MCF 10A (cell line): ENCODE measurements at regions not wholly inside any gene's neighbourhood (a gene's known extent, or its start where the extent isn't known, plus 50 kb on each side); places are given as distances from the start of the nearest gene placed in this dataset.

Experiments used
- BruUV-seq: library from RNA; stranded (reverse); fragments of 400-500 nt; replicated peaks from 2 replicates; lab custom pipeline; 2021; lab: Mats Ljungman, UMichigan
- CTCF ChIA-PET: fragments of 300-600 bp; sonication (Branson Sonifier 250); formaldehyde crosslinking; extraction: SDS; loops from one replicate; lab custom pipeline; 2021; ENCODE audit warnings: antibody characterized with exemption, inconsistent platforms; lab: Yijun Ruan, JAX
- POLR2A ChIA-PET: fragments of 300-600, 350-650 bp; sonication (Branson Sonifier 250); formaldehyde crosslinking; extraction: SDS; loops from one replicate; lab custom pipeline; 2020; ENCODE audit warnings: antibody characterized with exemption, inconsistent platforms; lab: Yijun Ruan, JAX
- DNase-seq: peaks from one replicate; pipeline ENCODE4 v3.0.0-alpha.2; 2018; ENCODE audit not compliant: unreplicated experiment
- H3K27ac Mint-ChIP-seq: one replicate; pipeline ENCODE4 v1.8.0; 2022; ENCODE audit warnings: mild to moderate bottlenecking, low read depth, mixed read lengths; ENCODE audit not compliant: unreplicated experiment
- H3K27me3 Mint-ChIP-seq: one replicate; pipeline ENCODE4 v1.8.0; 2022; ENCODE audit warnings: mixed read lengths; ENCODE audit not compliant: insufficient read depth, unreplicated experiment
- H3K36me3 Mint-ChIP-seq: one replicate; pipeline ENCODE4 v1.8.0; 2022; ENCODE audit warnings: mild to moderate bottlenecking, moderate library complexity, mixed read lengths; ENCODE audit not compliant: insufficient read depth, unreplicated experiment
- H3K4me1 Mint-ChIP-seq: one replicate; pipeline ENCODE4 v1.8.0; 2022; ENCODE audit warnings: mixed read lengths; ENCODE audit not compliant: insufficient read depth, unreplicated experiment
- H3K4me3 Mint-ChIP-seq: one replicate; pipeline ENCODE4 v1.8.0; 2022; ENCODE audit warnings: mild to moderate bottlenecking, moderate library complexity, mixed read lengths; ENCODE audit not compliant: unreplicated experiment
- H3K9me3 Mint-ChIP-seq: one replicate; pipeline ENCODE4 v1.8.0; 2022; ENCODE audit warnings: mixed read lengths; ENCODE audit not compliant: unreplicated experiment
- CTCF ChIP-seq: fragments of 200-600 bp; IDR thresholded peaks from one replicate; pipeline ENCODE4 v1.8.0; 2022; ENCODE audit warnings: antibody characterized with exemption, mild to moderate bottlenecking; ENCODE audit not compliant: unreplicated experiment
- intact Hi-C: fragments of 100-400 bp; cut with micrococcal nuclease; formaldehyde crosslinking; loops from 2 replicates; pipeline ENCODE4 v1.14.1; 2022

- no peak overlapping the region for H3K27ac Mint-ChIP-seq
- no peak for DNase-seq
- BruUV-seq: no TSS peak
- H3K27me3 Mint-ChIP-seq: no peaks in the 10 kb centered on the region
- ChIA-PET CTCF (interaction anchor here (0.5 kb wide), 1 partner anchor 100 kb away, joined by 3 read pairs; no protein-coding TSS in a partner anchor), POLR2A (interaction anchor here (0.5 kb wide), 1 partner anchor 538 kb away, joined by 3 read pairs; no protein-coding TSS in a partner anchor)
- H3K36me3 Mint-ChIP-seq: no peaks in the 10 kb centered on the region
- intact Hi-C loops: no loop called here
- no peaks in the 10 kb centered on the region for H3K4me1 Mint-ChIP-seq
- TF ChIP-seq CTCF: no peak
- H3K4me3 Mint-ChIP-seq: no peak overlapping the region
- peaks cover 15% of the 10 kb centered on the region for H3K9me3 Mint-ChIP-seq
Observed at GRCh38 chr13:104961246-104961645, 1574.2 kb downstream of the EFNB2 start.

- intact Hi-C loops: loop anchor here (5.0 kb wide), 1 partner anchor 1578 kb away; no protein-coding TSS in a partner anchor
- no peaks in the 10 kb centered on the region for H3K36me3 Mint-ChIP-seq
- H3K27ac Mint-ChIP-seq: peak overlapping the region; percentile 72
- peak overlapping the region; percentile 38 for H3K4me3 Mint-ChIP-seq
- ChIA-PET POLR2A (interaction anchor here (0.6 to 1.9 kb wide), 6 partner anchors 9 to 1579 kb away, joined by 3 to 6 read pairs (median 4); no protein-coding TSS in a partner anchor), CTCF (no interaction called here)
- TF ChIP-seq CTCF: no peak
- no peaks in the 10 kb centered on the region for H3K27me3 Mint-ChIP-seq
- peaks cover 15% of the 10 kb centered on the region for H3K4me1 Mint-ChIP-seq
- BruUV-seq: no TSS peak
- H3K9me3 Mint-ChIP-seq: no peaks in the 10 kb centered on the region
- DNase-seq: peak; percentile 76
Observed at GRCh38 chr13:104954210-104954609, 1581.3 kb downstream of the EFNB2 start.

DNA sequence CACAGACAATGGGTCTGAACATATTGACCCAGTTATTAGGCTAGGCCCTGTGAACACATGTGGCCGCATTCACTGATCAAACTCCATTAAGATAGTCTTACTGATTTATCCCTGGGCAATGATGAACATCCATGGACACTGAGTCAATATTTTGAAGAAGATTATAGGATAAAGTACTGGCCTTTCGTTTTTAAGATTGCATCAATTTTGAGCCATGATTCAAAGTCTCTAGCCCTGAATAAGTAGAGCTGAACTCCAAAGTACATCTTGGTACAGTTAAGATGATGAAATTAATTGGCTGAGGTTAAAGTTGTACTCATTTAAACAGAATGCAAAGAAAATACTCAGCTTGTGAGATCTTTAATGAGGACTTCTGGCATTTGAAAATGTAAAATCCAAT, 1581.9 kb downstream of the EFNB2 start:
- CTCF ChIA-PET: interaction anchor here (0.6 kb wide), 1 partner anchor 17 kb away, joined by 3 read pairs; no protein-coding TSS in a partner anchor
- no peak for TF ChIP-seq CTCF
- peak overlapping the region; percentile 72 for H3K27ac Mint-ChIP-seq
- intact Hi-C loops: loop anchor here (5.0 kb wide), 1 partner anchor 1579 kb away; no protein-coding TSS in a partner anchor
- H3K4me3 Mint-ChIP-seq: no peak overlapping the region
- peaks cover 15% of the 10 kb centered on the region for H3K4me1 Mint-ChIP-seq
- no peaks in the 10 kb centered on the region for H3K36me3 Mint-ChIP-seq
- no peaks in the 10 kb centered on the region for H3K9me3 Mint-ChIP-seq
- POLR2A ChIA-PET: interaction anchor here (0.6 to 1.9 kb wide), 6 partner anchors 9 to 1580 kb away, joined by 3 to 6 read pairs (median 4); no protein-coding TSS in a partner anchor
- DNase-seq: peak; percentile 66
- no TSS peak for BruUV-seq
- no peaks in the 10 kb centered on the region for H3K27me3 Mint-ChIP-seq

- H3K36me3 Mint-ChIP-seq: no peaks in the 10 kb centered on the region
- POLR2A ChIA-PET: no interaction called here
- H3K27ac Mint-ChIP-seq: no peak overlapping the region
- BruUV-seq: no TSS peak
- H3K4me3 Mint-ChIP-seq: no peak overlapping the region
- H3K9me3 Mint-ChIP-seq: no peaks in the 10 kb centered on the region
- intact Hi-C loops: loop anchor here (5.0 to 10.0 kb wide), 2 partner anchors 175 to 1582 kb away; no protein-coding TSS in a partner anchor
- H3K27me3 Mint-ChIP-seq: no peaks in the 10 kb centered on the region
- DNase-seq: no peak
- CTCF ChIA-PET: no interaction called here
- TF ChIP-seq CTCF: no peak
- peaks cover 15% of the 10 kb centered on the region for H3K4me1 Mint-ChIP-seq
Observed at GRCh38 chr13:104949840-104950740, 1585.4 kb downstream of the EFNB2 start.
